Pancreas (tissue), 10 donors: ENCODE measurements at regions not wholly inside any gene's neighbourhood (a gene's known extent, or its start where the extent isn't known, plus 50 kb on each side); places are given as distances from the start of the nearest gene placed in this dataset.

Source experiments
- ATAC-seq, 4 donors: fragments of 200-7000 bp; cut with Tn5 transposase; one replicate each; pipeline versions ENCODE4 v1.8.0 to v1.9.1; 2020; ENCODE audit warnings: mild to moderate bottlenecking in 4 of 4, moderate library complexity in 4 of 4
- DNase-seq, 6 donors: peaks; one replicate each; pipeline ENCODE4 v3.0.0-alpha.2; 2020
- FAIRE-seq: peaks from 2 replicates; lab custom pipeline; 2012; peaks lifted over from hg19 to GRCh38; lab: Jason Lieb, UNC
- H3K27ac ChIP-seq, 4 donors: fragments of 200-600 bp; sonication (generic); 1 replicate in 3 of 4; 2 replicates in 1 of 4; pipeline versions ENCODE4 v1.5.0 to v1.8.0; 2020
- H3K27me3 ChIP-seq, 4 donors: fragments of 200-600 bp; one replicate each; pipeline ENCODE4 v1.8.0; 2021
- H3K36me3 ChIP-seq, 3 donors: fragments of 200-600 bp; sonication (generic) in 1 of 3; one replicate each; pipeline versions ENCODE4 v1.5.0 to v1.8.0; 2020 to 2021
- H3K4me1 ChIP-seq, 3 donors: fragments of 200-600 bp; one replicate each; pipeline ENCODE4 v1.8.0; 2021
- H3K4me3 ChIP-seq, 4 donors: fragments of 200-600 bp; sonication (generic) in 2 of 4; one replicate each; pipeline versions ENCODE4 v1.5.0 to v1.8.0; 2020 to 2021
- H3K9me3 ChIP-seq, 4 donors: fragments of 200-600 bp; one replicate each; pipeline ENCODE4 v1.8.0; 2021
- CTCF ChIP-seq, 4 donors: fragments of 200-600 bp; sonication (generic) in 3 of 4; IDR thresholded peaks; one replicate each; pipeline versions ENCODE4 v1.5.0 to v1.8.0; 2021; ENCODE audit warnings: antibody characterized with exemption in 4 of 4
- WGBS, 2 donors: extraction: QIAGEN DNeasy Blood & Tissue Kit; methylation state at CpG; one replicate each; pipeline ENCODE4 v1.1.7; 2013; 5-methylcytosine and 5-hydroxymethylcytosine counted together
- intact Hi-C, 3 donors: fragments of 100-400 bp; cut with DNase I; formaldehyde crosslinking; loops; one replicate each; pipeline versions ENCODE4 v1.11.1 to v1.14.2; 2022
- donor health status: healthy with polysubstance abuse.
- donor health status: DM: no; HTN: no; CAD: no; lungs with moderate emphysema.
- donor health status: DM: no; HTN: no; CAD: no.
- donor health status: control.
- donor health status: control.
- donor health status: Bipolar disorder and iron deficiency.
- donor health status: DM: yes; HTN: yes; CAD: no.
- donor health status: DM: no; HTN: no; CAD: no.
- donor health status: DM: no; HTN: no; CAD: no.
- donor health status: DM: yes; HTN: yes; CAD: no.

- no peak for FAIRE-seq
- no peak for TF ChIP-seq CTCF (IDR thresholded peaks at IDR 0.05)
- ATAC-seq, result no peak
- no peak for DNase-seq
- no peak overlapping the region for H3K4me3 ChIP-seq
- H3K27ac ChIP-seq, result no peak overlapping the region
- no peaks in the 10 kb centered on the region for H3K9me3 ChIP-seq
- no peaks in the 10 kb centered on the region for H3K36me3 ChIP-seq
- no peaks in the 10 kb centered on the region for H3K4me1 ChIP-seq
- H3K27me3 ChIP-seq, result no peaks in the 10 kb centered on the region
- 62 to 79% methylated on average over 2 of the region's 2 CpGs for WGBS, 2 donors
- intact Hi-C loops, result no loop called here
Measured at GRCh38 chr12:87074781-87075180, 818.6 kb upstream of the MGAT4C start.

GRCh38 chr12:87066326-87066725 is 810.1 kb upstream of the MGAT4C start:
- DNase-seq, result no peak
- WGBS, 2 donors, result 47% methylated on average over 2 of the region's 2 CpGs
- FAIRE-seq, result no peak
- Histone ChIP-seq H3K4me3 (no peak overlapping the region), H3K27ac (no peak overlapping the region), H3K4me1 (no peaks in the 10 kb centered on the region), H3K27me3 (no peaks in the 10 kb centered on the region), H3K36me3 (no peaks in the 10 kb centered on the region), H3K9me3 (no peaks in the 10 kb centered on the region)
- no peak for ATAC-seq
- intact Hi-C loops, result no loop called here
- TF ChIP-seq CTCF (IDR thresholded peaks at IDR 0.05), result no peak

GRCh38 chr12:87059231-87059630 is 803.0 kb upstream of the MGAT4C start:
- no peak for ATAC-seq
- DNase-seq, result no peak
- H3K27ac ChIP-seq, result no peak overlapping the region
- H3K9me3 ChIP-seq, result no peaks in the 10 kb centered on the region
- H3K27me3 ChIP-seq, result no peaks in the 10 kb centered on the region
- no peak for TF ChIP-seq CTCF (IDR thresholded peaks at IDR 0.05)
- intact Hi-C loops, result no loop called here
- FAIRE-seq, result no peak
- no peaks in the 10 kb centered on the region for H3K4me1 ChIP-seq
- WGBS, 2 donors, result 40 to 55% methylated on average over 1 of the region's 1 CpG
- no peaks in the 10 kb centered on the region for H3K36me3 ChIP-seq
- H3K4me3 ChIP-seq, result no peak overlapping the region

GRCh38 chr12:87054226-87054625 is 798.0 kb upstream of the MGAT4C start:
- ATAC-seq (no peak), FAIRE-seq (no peak), DNase-seq (no peak)
- no peaks in the 10 kb centered on the region for H3K36me3 ChIP-seq
- no peak overlapping the region for H3K27ac ChIP-seq
- no peak for TF ChIP-seq CTCF (IDR thresholded peaks at IDR 0.05)
- no peaks in the 10 kb centered on the region for H3K4me1 ChIP-seq
- intact Hi-C loops, result no loop called here
- H3K9me3 ChIP-seq, result no peaks in the 10 kb centered on the region
- no peak overlapping the region for H3K4me3 ChIP-seq
- no peaks in the 10 kb centered on the region for H3K27me3 ChIP-seq

GRCh38 chr12:87051621-87052020 is 795.4 kb upstream of the MGAT4C start:
- Histone ChIP-seq H3K36me3 (no peaks in the 10 kb centered on the region), H3K4me1 (no peaks in the 10 kb centered on the region), H3K4me3 (no peak overlapping the region), H3K27ac (no peak overlapping the region), H3K9me3 (no peaks in the 10 kb centered on the region), H3K27me3 (no peaks in the 10 kb centered on the region)
- 82 to 91% methylated on average over 1 of the region's 1 CpG for WGBS, 2 donors
- intact Hi-C loops, result no loop called here
- DNase-seq, result no peak
- no peak for FAIRE-seq
- TF ChIP-seq CTCF (IDR thresholded peaks at IDR 0.05), result no peak
- no peak for ATAC-seq
